H1 (cell line): ENCODE measurements at regions not wholly inside any gene's neighbourhood (a gene's known extent, or its start where the extent isn't known, plus 50 kb on each side); places are given as distances from the start of the nearest gene placed in this dataset.

Experiments
- CTCF ChIA-PET: fragments of 300-600 bp; sonication (Branson Sonifier 250); formaldehyde crosslinking; loops from one replicate; lab custom pipeline; 2021; ENCODE audit not compliant: partially characterized antibody; lab: Charles Lee
- POLR2A ChIA-PET: fragments of 300-600 bp; sonication (Branson Sonifier 250); formaldehyde crosslinking; loops from one replicate; lab custom pipeline; 2021; ENCODE audit warnings: inconsistent platforms; ENCODE audit not compliant: partially characterized antibody; lab: Charles Lee
- DNase-seq, 2 experiments: peaks; one replicate each; pipeline versions ENCODE4 v3.0.0 to v3.0.0-alpha.2; 2010 to 2022; ENCODE audit warnings: low spot score in 2 of 2, low read depth in 1 of 2, mixed read lengths in 1 of 2
- FAIRE-seq: peaks from 2 replicates; lab custom pipeline; 2011; peaks lifted over from hg19 to GRCh38; lab: Jason Lieb, UNC
- H2AFZ ChIP-seq: 2 replicates; pipeline ENCODE4 v1.8.1; 2012; ENCODE audit warnings: low read length, inconsistent platforms
- H2AK5ac ChIP-seq: 2 replicates; pipeline ENCODE4 v1.6.1; 2013; ENCODE audit warnings: low read depth, low read length
- H2BK120ac ChIP-seq: replicated peaks from 2 replicates; pipeline ENCODE3; 2013; ENCODE audit warnings: low read depth, low read length, inconsistent platforms
- H2BK12ac ChIP-seq: 2 replicates; pipeline ENCODE4 v1.6.1; 2013; ENCODE audit warnings: low read depth, low read length
- H2BK15ac ChIP-seq: 2 replicates; pipeline ENCODE4 v1.6.1; 2013; ENCODE audit warnings: low read length
- H2BK20ac ChIP-seq: 2 replicates; pipeline ENCODE4 v1.6.1; 2013; ENCODE audit warnings: low read length
- H2BK5ac ChIP-seq: 2 replicates; pipeline ENCODE4 v1.6.1; 2013; ENCODE audit warnings: low read depth, low read length
- H3K14ac ChIP-seq: 2 replicates; pipeline ENCODE4 v1.6.1; 2013; ENCODE audit warnings: inconsistent platforms; ENCODE audit not compliant: insufficient read length
- H3K18ac ChIP-seq: 2 replicates; pipeline ENCODE4 v1.6.1; 2013; ENCODE audit warnings: low read length; ENCODE audit errors: extremely low read depth
- H3K23ac ChIP-seq: 2 replicates; pipeline ENCODE4 v1.6.1; 2013; ENCODE audit warnings: inconsistent platforms; ENCODE audit not compliant: insufficient read length
- H3K23me2 ChIP-seq: 2 replicates; pipeline ENCODE4 v1.6.1; 2013; ENCODE audit warnings: low read depth, low read length
- H3K27ac ChIP-seq: 2 replicates; pipeline ENCODE4 v1.6.1; 2011; ENCODE audit warnings: low read depth, low read length, inconsistent platforms
- H3K27me3 ChIP-seq, 4 experiments: replicated peaks in 1 of 4; 1 replicate in 1 of 4; 2 replicates in 3 of 4; pipeline versions ENCODE4 v1.6.1 to v1.8.1; 2011 to 2013; ENCODE audit warnings: low read length in 3 of 4, mild to moderate bottlenecking in 3 of 4, inconsistent platforms in 2 of 4, mixed read lengths in 2 of 4, moderate library complexity in 1 of 4; ENCODE audit not compliant: control insufficient read depth in 3 of 4, insufficient read depth in 3 of 4; ENCODE audit errors: extremely low read depth in 1 of 4
- H3K36me3 ChIP-seq, 4 experiments: 2 replicates each; pipeline versions ENCODE4 v1.6.1 to v1.8.1; 2011 to 2013; ENCODE audit warnings: mild to moderate bottlenecking in 4 of 4, low read length in 3 of 4, moderate library complexity in 2 of 4, control low read depth in 1 of 4, inconsistent platforms in 1 of 4; ENCODE audit not compliant: insufficient read depth in 4 of 4, control insufficient read depth in 2 of 4
- H3K4ac ChIP-seq: replicated peaks from 2 replicates; pipeline ENCODE3; 2013; ENCODE audit warnings: low read length, low read depth, mixed read lengths, inconsistent platforms; ENCODE audit not compliant: insufficient read length
- H3K4me1 ChIP-seq, 4 experiments: replicated peaks in 1 of 4; 1 replicate in 1 of 4; 2 replicates in 3 of 4; pipeline versions ENCODE4 v1.6.1 to v1.8.1; 2011 to 2013; ENCODE audit warnings: low read length in 3 of 4, inconsistent platforms in 2 of 4, mixed read lengths in 1 of 4; ENCODE audit not compliant: insufficient read depth in 4 of 4, control insufficient read depth in 3 of 4
- H3K4me2 ChIP-seq, 2 experiments: 2 replicates each; pipeline versions ENCODE4 v1.6.1 to v1.8.1; 2011 to 2013; ENCODE audit warnings: low read depth in 2 of 2, low read length in 2 of 2, control low read depth in 1 of 2, inconsistent platforms in 1 of 2, mild to moderate bottlenecking in 1 of 2; ENCODE audit not compliant: insufficient read depth in 1 of 2
- H3K4me3 ChIP-seq, 4 experiments: fragments of 200-600, 300-600 bp in 1 of 4; sonication (generic), shearing (Covaris generic), sonication (Bioruptor Twin) in 1 of 4; 2 replicates each; pipeline versions ENCODE4 v1.5.1 to v1.8.1; 2011 to 2016; ENCODE audit warnings: low read length in 4 of 4, low read depth in 3 of 4, control low read depth in 2 of 4, inconsistent platforms in 2 of 4, mild to moderate bottlenecking in 2 of 4, mixed read lengths in 1 of 4, moderate library complexity in 1 of 4; ENCODE audit not compliant: insufficient read depth in 2 of 4; ENCODE audit errors: extremely low read depth in 1 of 4
- H3K56ac ChIP-seq: replicated peaks from 2 replicates; pipeline ENCODE3; 2013; ENCODE audit warnings: low read depth, mild to moderate bottlenecking, mixed read lengths, low read length, inconsistent platforms; ENCODE audit not compliant: insufficient read length
- H3K79me1 ChIP-seq: 2 replicates; pipeline ENCODE4 v1.6.1; 2013; ENCODE audit warnings: low read depth, low read length, control low read depth
- H3K79me2 ChIP-seq, 2 experiments: 2 replicates each; pipeline versions ENCODE4 v1.6.1 to v1.8.1; 2012 to 2013; ENCODE audit warnings: low read length in 2 of 2, mild to moderate bottlenecking in 2 of 2, inconsistent platforms in 1 of 2; ENCODE audit not compliant: insufficient read depth in 2 of 2, control insufficient read depth in 1 of 2
- H3K9ac ChIP-seq, 4 experiments: replicated peaks in 1 of 4; 1 replicate in 1 of 4; 2 replicates in 3 of 4; pipeline versions ENCODE4 v1.6.1 to v1.8.1; 2011 to 2013; ENCODE audit warnings: low read depth in 3 of 4, low read length in 3 of 4, control low read depth in 2 of 4, mild to moderate bottlenecking in 2 of 4, moderate library complexity in 2 of 4, inconsistent platforms in 1 of 4; ENCODE audit errors: extremely low read depth in 1 of 4
- H3K9me3 ChIP-seq, 2 experiments: 2 replicates each; pipeline versions ENCODE4 v1.6.1 to v1.8.1; 2012 to 2013; ENCODE audit warnings: mild to moderate bottlenecking in 2 of 2, moderate library complexity in 2 of 2, control low read depth in 1 of 2, inconsistent platforms in 1 of 2, low read depth in 1 of 2, low read length in 1 of 2, mixed read lengths in 1 of 2; ENCODE audit not compliant: insufficient read depth in 2 of 2
- H4K20me1 ChIP-seq, 2 experiments: replicated peaks in 1 of 2; 2 replicates each; pipeline versions ENCODE3 to v1.8.1; 2011 to 2013; ENCODE audit warnings: inconsistent platforms in 2 of 2, low read length in 2 of 2, mild to moderate bottlenecking in 1 of 2; ENCODE audit not compliant: insufficient read depth in 2 of 2, control insufficient read depth in 1 of 2
- H4K5ac ChIP-seq: 2 replicates; pipeline ENCODE4 v1.6.1; 2013; ENCODE audit warnings: low read length, low read depth, mixed read lengths, inconsistent platforms; ENCODE audit not compliant: insufficient read length
- H4K8ac ChIP-seq: 2 replicates; pipeline ENCODE4 v1.8.0; 2013; ENCODE audit warnings: mild to moderate bottlenecking, moderate library complexity, low read length, inconsistent platforms; ENCODE audit not compliant: insufficient read depth; ENCODE audit errors: extremely low read depth
- H4K91ac ChIP-seq: replicated peaks from 2 replicates; pipeline ENCODE3; 2013; ENCODE audit warnings: low read length, mixed read lengths, inconsistent platforms; ENCODE audit not compliant: insufficient read length
- BRCA1 ChIP-seq: IDR thresholded peaks from 2 replicates; pipeline ENCODE4 v1.6.1; 2012; ENCODE audit warnings: low read depth, low read length, improper control_type of control experiment
- CHD2 ChIP-seq: IDR thresholded peaks from 2 replicates; pipeline ENCODE4 v1.6.1; 2012; ENCODE audit warnings: low read length, improper control_type of control experiment
- EGR1 ChIP-seq: IDR thresholded peaks from 2 replicates; pipeline ENCODE4 v1.6.1; 2011; ENCODE audit warnings: low read depth, low read length, borderline replicate concordance
- JUN ChIP-seq: IDR thresholded peaks from 2 replicates; pipeline ENCODE4 v1.6.1; 2011; ENCODE audit warnings: low read depth, mild to moderate bottlenecking, improper control_type of control experiment, low read length
- JUND ChIP-seq: IDR thresholded peaks from 2 replicates; pipeline ENCODE4 v1.6.1; 2011; ENCODE audit warnings: mild to moderate bottlenecking, improper control_type of control experiment, low read length
- RBBP5 ChIP-seq: IDR thresholded peaks from 2 replicates; pipeline ENCODE4 v1.7.1; 2012; ENCODE audit warnings: low read depth, mild to moderate bottlenecking, inconsistent platforms, low read length, moderate library complexity, borderline replicate concordance
- SAP30 ChIP-seq: fragments of 300-600 bp; sonication (generic); IDR thresholded peaks from 2 replicates; pipeline ENCODE4 v1.7.1; 2012; ENCODE audit warnings: low read length, moderate library complexity, mild to moderate bottlenecking, inconsistent platforms; ENCODE audit not compliant: insufficient read depth, insufficient replicate concordance
- SP2 ChIP-seq: IDR thresholded peaks from 2 replicates; pipeline ENCODE4 v1.6.1; 2012; ENCODE audit warnings: mild to moderate bottlenecking, low read length, inconsistent platforms
- TAF7 ChIP-seq: optimal IDR thresholded peaks from 2 replicates; pipeline ENCODE3; 2011; ENCODE audit warnings: low read depth, mild to moderate bottlenecking, inconsistent platforms, low read length, moderate library complexity, borderline replicate concordance
- USF2 ChIP-seq: IDR thresholded peaks from 2 replicates; pipeline ENCODE4 v1.6.1; 2011; ENCODE audit warnings: low read length, improper control_type of control experiment
- WGBS, 2 experiments: shearing (Covaris generic) in 1 of 2; methylation state at CpG; one replicate each; pipeline versions ENCODE4 v1.1.6 to v1.1.7; 2013 to 2015; ENCODE audit warnings: low lambda C conversion rate in 2 of 2, mixed read lengths in 2 of 2, inconsistent platforms in 1 of 2, low coverage in 1 of 2, missing lambda C conversion rate in 1 of 2; ENCODE audit not compliant: insufficient replicate concordance in 2 of 2, insufficient coverage in 1 of 2, insufficient read length in 1 of 2; ENCODE audit errors: extremely low coverage in 1 of 2, missing lambda C conversion rate in 1 of 2; 5-methylcytosine and 5-hydroxymethylcytosine counted together

GRCh38 chr16:55029509-55029908 lies 98.8 kb downstream of the IRX5 start:
- Histone ChIP-seq H4K5ac (no peak overlapping the region), H3K79me1 (no peaks in the 10 kb centered on the region), H3K4me3 (no peak overlapping the region), H4K8ac (no peak overlapping the region), H3K56ac (no peak overlapping the region), H3K23ac (no peak overlapping the region), H4K20me1 (no peaks in the 10 kb centered on the region), H2BK15ac (no peak overlapping the region), H2AK5ac (no peak overlapping the region), H3K9me3 (no peaks in the 10 kb centered on the region), H3K27ac (no peak overlapping the region), H4K91ac (no peak overlapping the region), H2BK20ac (no peak overlapping the region), H3K23me2 (no peaks in the 10 kb centered on the region), H3K4me2 (no peak overlapping the region), H3K14ac (no peak overlapping the region), H3K18ac (no peak overlapping the region), H2BK5ac (no peak overlapping the region), H2AFZ (no peak overlapping the region), H3K36me3 (no peaks in the 10 kb centered on the region), H2BK12ac (no peak overlapping the region), H3K4me1 (no peaks in the 10 kb centered on the region), H3K9ac (no peak overlapping the region), H3K79me2 (no peaks in the 10 kb centered on the region), H2BK120ac (no peak overlapping the region), H3K4ac (no peak overlapping the region), H3K27me3 (no peaks in the 10 kb centered on the region)
- WGBS, 2 experiments, result 94% methylated on average over 1 of the region's 1 CpG; no CpG with 5 or more reads in 1 of the 2 experiments
- DNase-seq, result no peak
- TF ChIP-seq TAF7 (no peak), CHD2 (no peak), RBBP5 (no peak), USF2 (no peak), JUND (no peak), EGR1 (no peak), JUN (no peak), BRCA1 (no peak), SP2 (no peak), SAP30 (no peak)
- no peak for FAIRE-seq
- ChIA-PET POLR2A (no interaction called here), CTCF (interaction anchor here (0.9 to 2.3 kb wide), 7 partner anchors 8 to 228 kb away, joined by 3 to 10 read pairs (median 5); no protein-coding TSS in a partner anchor)
